ENCODE measurements at regions not wholly inside any gene's neighbourhood (a gene's known extent, or its start where the extent isn't known, plus 50 kb on each side); places are given as distances from the start of the nearest gene placed in this dataset.

- Histone ChIP-seq H3K9ac (ENCODE audit: low read length) (no peak overlapping the region), H3K4me3 (ENCODE audit: low read depth, low read length, poor library complexity, severe bottlenecking) (no peak overlapping the region), H4K20me1 (ENCODE audit: insufficient read depth, low read length) (no peaks in the 10 kb centered on the region), H2AFZ (ENCODE audit: low read length) (no peak overlapping the region), H3K79me2 (ENCODE audit: insufficient read depth, low read length) (no peaks in the 10 kb centered on the region), H3K4me1 (ENCODE audit: insufficient read depth, low read length, severe bottlenecking) (no peaks in the 10 kb centered on the region), H3K36me3 (ENCODE audit: insufficient read depth, low read length) (no peaks in the 10 kb centered on the region), H3F3A (ENCODE audit: insufficient read depth, low read length) (no peaks in the 10 kb centered on the region), H3K9me3 (ENCODE audit: low read length) (no peaks in the 10 kb centered on the region), H3K27me3 (ENCODE audit: insufficient read depth, low read length) (no peaks in the 10 kb centered on the region), H3K4me2 (ENCODE audit: low read length) (no peak overlapping the region), H3K27ac (ENCODE audit: low read depth, low read length, poor library complexity, severe bottlenecking) (no peak overlapping the region), H3K9me2 (ENCODE audit: low read depth, low read length) (no peaks in the 10 kb centered on the region)
- TF ChIP-seq EZH2 (IDR thresholded peaks at IDR 0.05; ENCODE audit: borderline replicate concordance, low read length): no peak
- no peak for TF ChIP-seq CTCF (IDR thresholded peaks at IDR 0.05; ENCODE audit: low read length)
Measured at GRCh38 chr5:8601831-8602354, 732.9 kb downstream of the MTRR start.

GRCh38 chr5:8606231-8606630, 737.3 kb downstream of the MTRR start:
- H3K27ac ChIP-seq (ENCODE audit: low read depth, low read length, poor library complexity, severe bottlenecking): no peak overlapping the region
- H3K9me3 ChIP-seq (ENCODE audit: low read length): no peaks in the 10 kb centered on the region
- no peaks in the 10 kb centered on the region for H3K36me3 ChIP-seq (ENCODE audit: insufficient read depth, low read length)
- no peaks in the 10 kb centered on the region for H3K4me1 ChIP-seq (ENCODE audit: insufficient read depth, low read length, severe bottlenecking)
- no peaks in the 10 kb centered on the region for H3K27me3 ChIP-seq (ENCODE audit: insufficient read depth, low read length)
- no peak overlapping the region for H3K4me2 ChIP-seq (ENCODE audit: low read length)
- H3K79me2 ChIP-seq (ENCODE audit: insufficient read depth, low read length): no peaks in the 10 kb centered on the region
- H3K4me3 ChIP-seq (ENCODE audit: low read depth, low read length, poor library complexity, severe bottlenecking): no peak overlapping the region
- H2AFZ ChIP-seq (ENCODE audit: low read length): no peak overlapping the region
- TF ChIP-seq EZH2 (IDR thresholded peaks at IDR 0.05; ENCODE audit: borderline replicate concordance, low read length) (no peak), CTCF (IDR thresholded peaks at IDR 0.05; ENCODE audit: low read length) (no peak)
- no peaks in the 10 kb centered on the region for H3F3A ChIP-seq (ENCODE audit: insufficient read depth, low read length)
- H3K9ac ChIP-seq (ENCODE audit: low read length): no peak overlapping the region
- no peaks in the 10 kb centered on the region for H3K9me2 ChIP-seq (ENCODE audit: low read depth, low read length)
- no peaks in the 10 kb centered on the region for H4K20me1 ChIP-seq (ENCODE audit: insufficient read depth, low read length)

GRCh38 chr5:8611067-8611466, 742.1 kb downstream of the MTRR start:
- H3K27ac ChIP-seq (ENCODE audit: low read depth, low read length, poor library complexity, severe bottlenecking): no peak overlapping the region
- no peak overlapping the region for H3K9ac ChIP-seq (ENCODE audit: low read length)
- H3K4me3 ChIP-seq (ENCODE audit: low read depth, low read length, poor library complexity, severe bottlenecking): no peak overlapping the region
- H3F3A ChIP-seq (ENCODE audit: insufficient read depth, low read length): no peaks in the 10 kb centered on the region
- no peaks in the 10 kb centered on the region for H3K4me1 ChIP-seq (ENCODE audit: insufficient read depth, low read length, severe bottlenecking)
- H3K27me3 ChIP-seq (ENCODE audit: insufficient read depth, low read length): no peaks in the 10 kb centered on the region
- H3K79me2 ChIP-seq (ENCODE audit: insufficient read depth, low read length): no peaks in the 10 kb centered on the region
- TF ChIP-seq CTCF (IDR thresholded peaks at IDR 0.05; ENCODE audit: low read length) (no peak), EZH2 (IDR thresholded peaks at IDR 0.05; ENCODE audit: borderline replicate concordance, low read length) (no peak)
- H3K9me3 ChIP-seq (ENCODE audit: low read length): no peaks in the 10 kb centered on the region
- H4K20me1 ChIP-seq (ENCODE audit: insufficient read depth, low read length): no peaks in the 10 kb centered on the region
- H3K9me2 ChIP-seq (ENCODE audit: low read depth, low read length): no peaks in the 10 kb centered on the region
- H3K36me3 ChIP-seq (ENCODE audit: insufficient read depth, low read length): no peaks in the 10 kb centered on the region
- H2AFZ ChIP-seq (ENCODE audit: low read length): no peak overlapping the region
- no peak overlapping the region for H3K4me2 ChIP-seq (ENCODE audit: low read length)

Measured in OCI-LY1 (cell line).